HG02885 (cell line): ENCODE measurements at regions not wholly inside any gene's neighbourhood (a gene's known extent, or its start where the extent isn't known, plus 50 kb on each side); places are given as distances from the start of the nearest gene placed in this dataset.

ENCODE experiments used
- ATAC-seq: cut with Tn5 transposase; IDR thresholded peaks from one replicate; pipeline ENCODE4 v1.9.1; 2021; ENCODE audit warnings: mild to moderate bottlenecking; ENCODE audit not compliant: unreplicated experiment, poor library complexity

- ATAC-seq: no peak
Measured at GRCh38 chr9:20205821-20206220, 416.5 kb downstream of the MLLT3 start.

- no peak for ATAC-seq
Measured at GRCh38 chr9:20200991-20201431, 412.2 kb upstream of the SLC24A2 start.

- no peak for ATAC-seq
Measured at GRCh38 chr9:20200581-20200980, 411.7 kb upstream of the SLC24A2 start.

GRCh38 chr9:20199111-20199510, 410.3 kb upstream of the SLC24A2 start:
- no peak for ATAC-seq

GRCh38 chr9:20197976-20198685, 409.3 kb upstream of the SLC24A2 start:
- ATAC-seq: peak; percentile 47

GRCh38 chr9:20191228-20191840, 402.5 kb upstream of the SLC24A2 start:
- no peak for ATAC-seq

- ATAC-seq: no peak
Measured at GRCh38 chr9:20189871-20190270, 401.0 kb upstream of the SLC24A2 start.

GRCh38 chr9:20188616-20189369, 400.0 kb upstream of the SLC24A2 start:
- ATAC-seq: no peak

GRCh38 chr9:20187318-20187717, 398.5 kb upstream of the SLC24A2 start:
- ATAC-seq: no peak

- no peak for ATAC-seq
Measured at GRCh38 chr9:20186823-20187222, 398.0 kb upstream of the SLC24A2 start.

GRCh38 chr9:20186231-20186630, 397.4 kb upstream of the SLC24A2 start:
- ATAC-seq: no peak

GRCh38 chr9:20184541-20184940, 395.7 kb upstream of the SLC24A2 start:
- no peak for ATAC-seq

GRCh38 chr9:20178679-20179078, 389.8 kb upstream of the SLC24A2 start:
- ATAC-seq: no peak

- no peak for ATAC-seq
Measured at GRCh38 chr9:20178197-20178596, 389.4 kb upstream of the SLC24A2 start.

GRCh38 chr9:20170122-20170521, 381.3 kb upstream of the SLC24A2 start:
- no peak for ATAC-seq

- no peak for ATAC-seq
Measured at GRCh38 chr9:20152151-20152725, 363.4 kb upstream of the SLC24A2 start.

- no peak for ATAC-seq
Measured at GRCh38 chr9:20148416-20148815, 359.6 kb upstream of the SLC24A2 start.

GRCh38 chr9:20144197-20144596, 355.4 kb upstream of the SLC24A2 start:
- ATAC-seq: no peak

- ATAC-seq: no peak
Measured at GRCh38 chr9:20139763-20140290, 351.0 kb upstream of the SLC24A2 start.

- ATAC-seq: no peak
Measured at GRCh38 chr9:20138841-20139240, 350.0 kb upstream of the SLC24A2 start.

GRCh38 chr9:20138116-20138515, 349.3 kb upstream of the SLC24A2 start:
- no peak for ATAC-seq
